ENCODE measurements at regions not wholly inside any gene's neighbourhood (a gene's known extent, or its start where the extent isn't known, plus 50 kb on each side); places are given as distances from the start of the nearest gene placed in this dataset.
A peak's percentile ranks its signal among the peaks of the same experiment; 100 is the strongest.
"Not testable (repeated sequence)": the region's sequence is repeated elsewhere in the genome, so short reads cannot be mapped to it uniquely, and the experiment has no call there.

DNA sequence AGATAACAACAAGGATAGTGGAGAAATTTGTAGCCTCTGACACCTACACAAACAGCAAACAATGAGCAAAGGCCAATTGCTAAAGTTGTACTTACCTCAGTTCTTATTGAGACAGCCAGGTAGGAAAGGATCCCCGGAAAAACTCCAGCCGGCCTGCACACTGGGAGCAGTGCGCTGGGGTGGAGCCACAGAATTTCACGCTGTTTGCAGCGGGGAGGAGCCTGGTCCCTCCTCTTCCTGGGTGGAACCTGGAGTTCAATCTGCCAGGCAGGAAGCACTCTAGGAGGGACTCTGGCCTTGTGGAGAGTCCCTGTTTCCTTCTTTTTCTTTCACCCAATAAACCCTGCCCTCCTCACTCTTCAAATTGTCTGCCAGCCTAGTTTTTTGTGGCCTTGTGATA lies 382.6 kb upstream of the TGIF2LX start:
- not testable (repeated sequence) for DNase-seq

DNA sequence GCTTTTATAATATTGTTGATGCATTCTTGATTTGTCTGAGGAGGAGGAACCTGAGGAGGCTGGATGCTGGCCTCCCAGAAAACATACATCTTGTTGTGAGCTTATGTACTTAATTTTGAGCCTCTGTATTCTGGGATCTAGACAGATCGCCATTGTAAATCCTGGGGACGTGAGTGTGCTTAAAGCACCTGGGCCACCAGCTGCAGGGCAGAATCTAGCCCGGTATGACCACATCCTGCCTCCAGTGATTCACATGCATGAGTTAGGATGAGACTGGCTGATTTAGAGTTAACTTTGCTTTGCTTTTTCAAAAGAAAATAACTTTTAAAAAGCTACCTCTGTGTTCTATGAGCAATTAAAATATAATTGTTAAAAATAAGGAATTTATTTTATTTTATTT lies 364.6 kb upstream of the TGIF2LX start:
- not testable (repeated sequence) for DNase-seq

DNA sequence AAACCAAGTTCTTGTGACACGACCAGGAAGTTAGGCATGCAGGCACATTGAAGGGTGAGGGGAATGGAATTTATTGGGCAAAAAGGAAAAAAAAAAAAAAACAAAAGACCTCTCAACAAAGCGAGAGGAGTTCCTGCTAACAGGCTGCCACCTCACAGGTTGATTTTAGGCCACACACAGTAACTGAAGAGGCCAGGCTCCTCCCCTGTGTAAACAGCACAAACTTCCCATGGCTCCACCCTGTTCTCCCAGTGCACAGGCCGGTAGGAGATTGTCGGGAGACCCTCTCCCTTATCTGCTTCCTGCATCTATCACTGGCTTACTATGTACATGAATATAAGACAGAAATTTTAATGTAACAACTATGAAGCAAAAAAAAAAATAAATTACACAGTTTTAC lies 359.6 kb upstream of the TGIF2LX start:
- DNase-seq, result not testable (repeated sequence)

DNA sequence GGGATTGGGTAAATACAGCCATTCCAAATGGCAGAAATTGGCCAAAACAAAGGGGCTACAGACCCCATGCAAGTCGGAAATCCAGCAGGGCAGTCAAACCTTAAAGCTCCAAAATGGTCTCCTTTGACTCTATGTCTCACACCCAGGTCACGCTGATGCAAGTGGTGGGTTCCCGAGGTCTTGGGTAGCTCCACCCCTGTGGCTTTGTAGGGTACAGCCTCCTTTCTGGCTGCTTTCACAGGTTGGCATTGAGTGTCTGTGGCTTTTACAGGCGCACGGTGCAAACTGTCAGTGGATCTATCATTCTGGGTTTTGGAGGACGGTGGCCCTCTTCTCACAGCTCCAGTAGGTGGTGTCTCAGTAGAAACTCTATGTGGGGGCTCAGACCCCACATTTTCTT lies 358.6 kb upstream of the TGIF2LX start:
- DNase-seq, result not testable (repeated sequence)

DNA sequence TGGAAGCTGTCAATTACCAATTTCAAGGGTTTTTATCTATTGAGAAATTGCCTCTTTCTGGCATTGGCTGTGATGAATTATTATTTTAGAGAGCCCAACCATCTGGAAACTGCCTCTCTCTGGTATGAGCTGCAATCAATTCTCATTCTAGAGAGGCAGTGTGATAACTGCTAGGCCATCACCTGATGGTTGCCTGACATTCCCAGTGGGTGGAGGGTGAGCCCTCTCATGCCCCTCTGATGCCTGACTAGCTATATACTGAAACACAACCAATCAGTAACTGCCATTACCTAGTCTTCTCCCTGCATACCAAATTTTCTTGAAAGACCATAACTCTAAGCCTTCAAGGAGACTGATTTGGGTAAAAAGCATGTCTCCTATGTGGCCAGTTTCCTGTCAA lies 353.9 kb upstream of the TGIF2LX start:
- not testable (repeated sequence) for DNase-seq

DNA sequence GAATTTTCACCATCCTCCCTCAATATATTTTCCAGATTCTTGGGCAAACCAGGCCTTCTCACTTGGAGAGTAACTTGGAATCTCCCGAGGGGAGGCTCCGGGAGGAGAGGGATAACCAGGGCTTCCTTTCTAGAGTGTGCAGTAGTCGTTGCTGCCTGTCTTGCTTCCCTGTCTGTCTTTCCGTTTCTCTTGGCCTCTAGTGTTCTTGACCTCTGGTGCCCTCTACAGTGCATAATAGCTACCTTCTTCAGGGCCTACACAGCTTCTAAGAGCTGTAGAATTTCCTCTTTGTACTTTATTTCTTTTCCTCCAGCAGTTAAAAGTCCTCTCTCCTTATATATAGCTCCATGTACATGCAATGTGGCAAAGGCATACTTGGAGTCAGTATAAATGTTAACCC lies 339.8 kb upstream of the TGIF2LX start:
- not testable (repeated sequence) for DNase-seq

DNA sequence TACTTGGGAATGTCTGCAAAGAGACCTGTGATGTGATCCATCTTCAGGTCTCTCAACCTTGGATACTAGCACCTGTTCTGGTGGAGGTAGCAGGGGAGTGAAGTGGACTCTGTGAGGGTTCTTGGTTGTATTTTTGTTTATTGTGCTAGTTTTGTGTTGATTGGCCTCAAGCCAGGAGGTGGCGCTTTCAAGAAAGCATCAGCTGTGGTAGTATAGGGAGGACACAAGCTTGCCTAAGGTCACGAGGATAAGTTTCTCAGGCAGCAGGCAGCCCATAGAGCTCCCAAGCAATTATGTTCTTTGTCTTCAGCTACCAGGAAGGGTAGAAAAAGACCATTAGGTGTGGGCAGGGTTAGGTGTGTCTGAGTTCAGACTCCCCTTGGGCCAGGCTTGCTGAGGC lies 289.9 kb upstream of the TGIF2LX start:
- DNase-seq, result not testable (repeated sequence)

DNA sequence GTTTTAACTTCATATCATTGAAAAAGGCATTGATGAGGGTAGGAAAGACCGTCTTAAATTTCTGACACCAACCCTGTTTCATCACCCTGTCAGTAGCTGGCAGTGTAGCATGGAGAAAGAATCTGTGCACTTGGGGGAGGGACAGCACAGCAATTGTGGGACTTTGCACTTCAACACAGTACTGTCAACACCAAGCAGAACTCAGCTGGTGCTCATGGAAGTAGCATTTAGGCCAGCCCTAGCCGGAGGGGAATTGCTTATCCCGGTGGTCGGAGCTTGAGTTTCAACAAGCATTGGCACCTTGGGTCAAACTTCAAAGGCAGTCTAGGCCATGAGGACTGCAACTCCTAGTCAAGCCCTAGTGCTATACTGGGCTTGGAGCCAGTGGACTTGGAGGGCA lies 285.8 kb upstream of the TGIF2LX start:
- not testable (repeated sequence) for DNase-seq

DNA sequence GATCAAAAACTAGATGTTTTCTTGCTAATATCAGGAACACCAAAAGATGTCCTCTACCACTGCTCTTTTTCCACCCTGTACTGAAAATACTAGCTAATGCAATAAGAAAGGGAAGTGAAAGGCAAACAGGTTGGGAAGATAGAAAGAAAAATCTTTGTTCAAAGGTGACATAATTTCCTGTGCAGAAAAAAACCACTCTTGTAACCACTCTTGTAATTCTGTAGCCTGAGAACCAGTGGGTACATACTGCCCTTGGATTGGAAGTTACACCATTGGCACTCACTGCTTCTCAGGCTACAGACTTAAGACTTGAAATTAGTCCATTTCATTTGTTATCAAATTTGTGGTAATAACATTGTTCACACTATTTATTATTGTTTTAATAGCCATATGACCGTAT lies 263.0 kb upstream of the TGIF2LX start:
- DNase-seq, result not testable (repeated sequence)

DNA sequence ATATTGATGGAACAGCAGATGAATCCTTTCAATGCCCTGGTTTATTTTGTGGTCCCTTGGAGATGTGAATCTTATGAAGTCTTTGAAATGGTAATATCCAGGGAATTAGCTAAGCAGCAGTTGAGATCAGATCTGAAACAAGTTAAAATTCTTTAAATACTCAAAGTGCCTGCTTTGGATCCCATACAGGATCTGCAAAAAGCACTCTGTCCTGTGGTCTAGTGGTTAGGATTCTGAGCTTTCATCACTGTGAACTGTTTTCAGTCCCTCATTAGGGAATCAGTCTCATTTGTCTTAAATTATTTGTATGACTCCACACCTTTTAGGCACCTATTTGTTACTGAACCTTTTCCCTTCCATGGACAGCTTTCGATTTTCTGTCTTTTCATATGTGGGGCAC lies 215.2 kb upstream of the TGIF2LX start:
- not testable (repeated sequence) for DNase-seq

DNA sequence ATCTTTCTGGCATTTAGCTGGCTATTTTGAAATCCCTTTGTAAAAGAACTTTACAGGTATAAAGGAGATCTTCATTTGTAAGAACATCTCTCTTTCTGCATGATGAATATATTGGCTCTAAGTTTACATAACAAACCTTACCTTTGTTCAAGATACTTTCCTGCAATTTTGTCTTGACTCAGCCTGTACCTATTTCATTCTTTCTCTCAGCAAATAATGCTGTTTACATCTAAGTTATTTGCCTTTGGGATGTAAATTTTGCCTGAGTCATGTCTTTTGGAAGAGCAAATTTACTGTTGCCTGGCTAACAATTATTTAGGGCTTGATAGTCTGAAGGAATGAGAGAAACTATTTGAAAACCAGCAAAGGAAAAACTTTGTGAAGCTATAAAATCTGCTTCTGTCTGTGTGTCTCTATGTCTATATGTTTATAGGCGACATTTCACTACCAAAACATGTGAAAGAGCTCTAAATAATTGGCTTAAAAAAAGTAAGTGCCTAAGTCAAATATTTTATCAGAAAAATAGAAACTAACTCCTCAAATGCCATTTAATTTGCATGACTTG lies 214.3 kb upstream of the TGIF2LX start:
- DNase-seq, result not testable (repeated sequence)

DNA sequence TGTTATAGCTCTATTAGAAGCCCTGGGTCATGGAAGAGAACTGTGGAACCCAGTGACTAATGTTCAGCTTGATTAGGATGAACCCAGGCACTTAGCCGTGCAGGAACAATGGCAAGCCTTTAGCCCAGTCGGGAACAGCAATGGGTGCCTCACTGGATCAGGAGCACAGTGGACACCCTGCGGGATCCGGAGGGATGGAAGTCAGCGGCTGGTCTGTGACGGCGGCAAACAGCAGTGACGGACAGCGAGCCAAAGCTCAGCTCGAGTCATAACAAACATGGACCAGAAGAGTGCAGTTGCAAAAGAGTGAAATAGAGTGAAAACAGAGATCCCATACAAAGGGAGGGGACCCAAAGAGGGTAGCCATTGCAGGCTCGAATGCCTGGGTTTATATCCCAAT lies 187.3 kb upstream of the TGIF2LX start:
- not testable (repeated sequence) for DNase-seq

DNA sequence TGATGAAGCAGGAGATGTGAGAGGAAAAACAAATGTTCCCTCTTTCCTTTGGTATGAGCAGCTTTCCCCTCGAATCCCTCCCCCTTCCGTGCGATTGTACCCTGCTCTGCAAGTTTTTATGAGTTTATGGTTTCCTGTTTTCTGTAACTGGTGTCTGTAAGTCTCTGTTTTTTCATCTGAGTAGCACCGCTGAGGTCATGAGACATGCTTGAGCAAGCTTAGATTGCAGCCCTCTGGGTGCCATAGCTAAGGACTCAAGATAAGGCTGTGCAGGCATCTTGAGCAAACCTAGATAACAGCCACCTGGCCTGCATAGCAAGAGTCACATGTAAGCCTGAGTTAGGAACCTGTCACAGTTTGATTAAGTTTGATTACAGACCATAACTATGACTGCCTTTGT lies 165.2 kb upstream of the TGIF2LX start:
- not testable (repeated sequence) for DNase-seq

DNA sequence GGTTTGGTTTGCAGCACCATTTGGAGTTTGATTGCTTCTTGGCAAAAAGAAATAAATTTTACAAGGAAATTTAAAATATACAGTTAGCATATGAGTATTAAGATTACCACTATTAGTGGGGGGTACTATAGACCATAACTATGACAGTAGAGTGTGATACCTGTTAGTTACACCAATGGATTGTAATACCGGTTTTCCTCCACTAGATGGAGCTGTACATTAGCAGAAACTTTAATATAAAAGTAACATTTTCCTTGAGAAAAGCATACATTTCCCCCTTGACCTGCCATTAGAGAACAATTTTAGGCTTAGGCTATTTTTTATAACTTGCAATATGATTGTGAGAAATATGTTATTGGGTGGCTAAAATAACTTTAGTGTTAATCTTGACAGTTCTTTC lies 163.9 kb upstream of the TGIF2LX start:
- peak in 1 of 2 experiments; percentile 38 for DNase-seq

DNA sequence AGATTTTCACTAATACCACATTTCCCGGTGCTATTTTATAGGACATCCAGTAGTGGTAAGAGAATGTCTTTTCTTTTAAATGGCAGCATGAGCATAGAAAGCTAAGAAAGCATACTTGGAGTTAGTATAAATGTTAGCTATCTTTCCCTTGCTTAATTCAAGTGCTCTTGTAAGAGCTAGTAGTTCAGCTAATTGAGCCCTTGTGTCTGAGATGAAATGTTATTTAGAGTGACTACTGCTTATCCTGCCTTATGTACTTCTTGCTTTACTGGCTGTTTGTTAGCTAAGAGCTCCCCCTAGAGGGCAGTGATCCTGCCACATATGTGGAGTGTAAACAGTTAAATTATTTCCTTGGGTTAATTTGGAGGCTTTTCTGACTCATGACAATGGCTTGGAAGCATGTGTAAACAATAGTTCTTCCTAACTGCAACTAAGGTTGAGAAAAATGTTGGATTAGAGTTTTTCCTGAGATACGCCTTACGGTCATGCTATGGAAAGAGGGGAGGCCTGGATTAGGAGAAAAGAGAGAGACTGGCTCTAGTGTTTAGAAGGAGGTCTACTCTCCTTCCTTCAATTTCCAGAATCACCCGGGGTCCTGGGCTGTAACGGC lies 162.5 kb upstream of the TGIF2LX start:
- not testable (repeated sequence) for DNase-seq

DNA sequence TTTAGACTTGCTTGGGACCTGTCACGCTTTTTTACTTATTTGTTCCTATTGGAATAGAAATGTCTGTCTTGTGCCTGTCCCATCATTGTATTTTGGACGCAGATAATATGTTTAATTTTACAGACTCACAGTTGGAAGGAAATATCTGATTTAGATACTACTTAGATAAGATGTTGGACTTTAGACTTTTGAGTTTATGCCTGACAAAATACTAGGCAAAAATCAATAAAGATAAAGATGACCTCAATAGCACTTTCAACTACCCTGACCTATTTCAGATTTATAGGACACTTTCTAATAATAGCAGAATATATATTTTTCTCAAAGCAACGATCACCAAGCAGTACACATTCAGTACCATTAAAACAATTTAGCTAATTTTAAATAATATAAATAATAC lies 150.1 kb upstream of the TGIF2LX start:
- DNase-seq, result not testable (repeated sequence)

DNA sequence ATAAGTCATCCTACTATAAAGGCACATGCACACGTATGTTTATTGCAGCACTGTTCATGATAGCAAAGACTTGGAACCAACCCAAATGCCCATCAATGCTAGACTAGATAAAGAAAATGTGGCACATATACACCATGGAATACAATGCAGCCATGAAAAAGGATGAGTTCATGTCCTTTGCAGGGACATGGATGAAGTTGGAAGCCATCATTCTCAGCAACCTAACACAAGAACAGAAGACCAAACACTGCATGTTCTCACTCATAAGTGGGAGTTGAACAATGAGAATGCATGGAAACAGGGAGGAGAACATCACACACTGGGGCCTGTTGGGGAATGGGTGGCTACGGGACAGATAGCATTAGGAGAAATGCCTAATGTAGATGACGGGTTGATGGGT lies 110.3 kb upstream of the TGIF2LX start:
- DNase-seq, result not testable (repeated sequence)

DNA sequence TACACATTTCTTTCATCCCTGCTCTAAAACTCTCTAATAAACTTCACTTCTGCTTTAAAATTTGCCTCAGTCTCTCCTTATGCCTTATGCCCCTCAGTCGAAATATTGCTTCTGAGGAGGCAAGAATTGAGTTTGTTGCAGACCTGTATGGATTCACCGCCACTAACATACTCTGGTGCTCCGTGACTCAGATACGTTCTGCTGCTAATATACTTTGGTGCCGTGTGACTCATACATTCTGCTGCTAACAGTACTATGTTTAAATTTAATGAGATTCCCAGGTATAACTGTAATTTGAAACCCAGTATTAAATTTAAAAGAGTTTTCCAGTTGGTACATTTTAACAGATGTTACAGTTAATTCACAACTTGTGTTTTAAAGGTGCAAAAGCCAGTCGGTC lies 82.0 kb upstream of the TGIF2LX start:
- DNase-seq, result peak in 1 of 2 experiments; percentile 0

DNA sequence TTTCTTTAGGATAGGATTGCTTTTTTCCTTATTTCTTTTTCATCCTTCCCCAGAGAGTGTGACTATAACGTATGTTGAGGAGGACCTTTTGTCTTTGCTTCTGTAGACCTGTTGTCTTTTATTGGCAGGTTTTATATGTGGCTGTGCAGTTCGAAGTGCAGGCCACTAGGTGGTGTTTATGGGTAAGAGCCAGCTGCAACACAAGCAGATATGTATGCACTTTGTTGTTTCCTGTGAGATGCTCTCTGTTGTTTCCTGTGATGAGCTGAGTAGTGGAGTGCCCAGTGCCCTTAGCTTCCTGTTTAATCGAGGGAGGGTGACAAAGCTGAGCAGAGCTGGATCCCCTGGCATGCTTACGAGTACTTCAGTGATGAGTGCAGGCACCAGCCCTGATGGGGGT lies 50.0 kb upstream of the TGIF2LX start:
- DNase-seq, result peak; percentile 6 to 51
